DND-41 (cell line): ENCODE measurements at regions not wholly inside any gene's neighbourhood (a gene's known extent, or its start where the extent isn't known, plus 50 kb on each side); places are given as distances from the start of the nearest gene placed in this dataset.
"Not testable (repeated sequence)": the region's sequence is repeated elsewhere in the genome, so short reads cannot be mapped to it uniquely, and the experiment has no call there.

Source experiments
- ATAC-seq: fragments of 200-7000 bp; cut with Tn5 transposase; 3 replicates; pipeline ENCODE4 v1.9.1; 2021; ENCODE audit warnings: low read depth; ENCODE audit not compliant: insufficient read depth
- DNase-seq: peaks from one replicate; pipeline ENCODE4 v3.0.0-alpha.2; 2020
- H2AFZ ChIP-seq: 2 replicates; pipeline ENCODE4 v1.6.0; 2012; ENCODE audit warnings: low read depth, low read length
- H3K27ac ChIP-seq: 2 replicates; pipeline ENCODE4 v1.5.1; 2012; ENCODE audit warnings: low read length, inconsistent platforms
- H3K27me3 ChIP-seq: fragments of 200-600 bp; sonication (generic); 2 replicates; pipeline ENCODE4 v1.6.0; 2012; ENCODE audit warnings: low read length, mild to moderate bottlenecking, inconsistent platforms; ENCODE audit not compliant: insufficient read depth, poor library complexity
- H3K36me3 ChIP-seq: 2 replicates; pipeline ENCODE4 v1.5.1; 2012; ENCODE audit warnings: low read length, inconsistent platforms; ENCODE audit not compliant: insufficient read depth
- H3K4me1 ChIP-seq: 2 replicates; pipeline ENCODE4 v1.5.1; 2012; ENCODE audit warnings: mild to moderate bottlenecking, low read length; ENCODE audit not compliant: insufficient read depth
- H3K4me2 ChIP-seq: 2 replicates; pipeline ENCODE4 v1.6.0; 2012; ENCODE audit warnings: mild to moderate bottlenecking, moderate library complexity, low read length, inconsistent platforms; ENCODE audit not compliant: insufficient read depth
- H3K4me3 ChIP-seq, 2 experiments: fragments of 200-600 bp in 1 of 2; shearing (Covaris generic) in 1 of 2; 2 replicates each; pipeline ENCODE4 v1.5.1; 2012 to 2016; ENCODE audit warnings: inconsistent platforms in 2 of 2, low read length in 2 of 2, mild to moderate bottlenecking in 2 of 2, low read depth in 1 of 2, moderate library complexity in 1 of 2
- H3K79me2 ChIP-seq: 2 replicates; pipeline ENCODE4 v1.6.0; 2012; ENCODE audit warnings: low read length, inconsistent platforms; ENCODE audit not compliant: insufficient read depth
- H3K9ac ChIP-seq: 2 replicates; pipeline ENCODE4 v1.6.0; 2012; ENCODE audit warnings: low read depth, mild to moderate bottlenecking, inconsistent platforms, low read length, moderate library complexity
- H3K9me3 ChIP-seq: 2 replicates; pipeline ENCODE4 v1.5.1; 2012; ENCODE audit warnings: low read length, moderate library complexity, mild to moderate bottlenecking, inconsistent platforms; ENCODE audit not compliant: insufficient read depth, severe bottlenecking
- H4K20me1 ChIP-seq: 2 replicates; pipeline ENCODE4 v1.6.0; 2012; ENCODE audit warnings: low read length; ENCODE audit not compliant: insufficient read depth

DNA sequence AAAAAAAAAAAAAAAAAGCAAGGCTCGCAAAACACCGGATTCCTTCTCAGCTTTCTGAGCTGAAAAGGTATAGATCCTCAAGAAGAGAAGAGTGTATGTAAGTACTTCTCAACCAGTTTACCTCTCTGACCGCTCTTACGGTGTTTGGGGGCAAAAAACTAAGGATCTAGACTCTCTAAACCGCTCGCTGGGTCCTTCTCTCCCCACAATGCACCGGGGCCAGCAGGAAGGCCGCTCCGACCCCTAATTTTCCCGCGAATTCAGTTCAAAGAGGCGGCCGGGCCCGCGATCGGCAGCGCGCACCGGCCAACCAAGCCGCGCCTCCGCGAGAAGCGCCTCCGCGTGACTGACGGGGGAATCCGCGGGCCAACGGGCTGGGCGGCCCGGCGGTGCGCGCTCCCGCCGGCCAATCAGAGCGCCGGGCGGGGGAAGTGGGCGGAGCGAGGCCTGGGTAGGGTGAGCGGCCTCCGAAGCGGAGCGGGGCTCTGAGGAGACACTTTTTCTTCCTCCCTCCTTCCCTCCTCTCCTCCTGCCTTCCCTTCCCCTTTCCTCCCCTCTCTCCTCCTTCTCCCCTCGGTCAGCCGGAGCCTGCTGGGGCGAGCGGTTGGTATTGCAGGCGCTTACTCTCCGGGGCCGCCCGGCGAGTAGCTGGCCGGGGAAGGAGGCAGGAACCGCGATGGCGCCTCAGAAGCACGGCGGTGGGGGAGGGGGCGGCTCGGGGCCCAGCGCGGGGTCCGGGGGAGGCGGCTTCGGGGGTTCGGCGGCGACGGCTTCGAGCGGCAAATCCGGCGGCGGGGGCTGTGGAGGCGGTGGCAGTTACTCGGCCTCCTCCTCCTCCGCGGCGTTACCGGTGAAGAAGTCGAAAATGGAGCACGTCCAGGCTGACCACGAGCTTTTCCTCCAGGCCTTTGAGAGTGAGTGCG, 93.0 kb downstream of the CRLF3 start:
- H3K4me1 ChIP-seq = peaks cover 26% of the 10 kb centered on the region
- ATAC-seq = peak; percentile 92
- peak overlapping the region; percentile 52 for H3K4me2 ChIP-seq
- peaks cover 14% of the 10 kb centered on the region for H3K36me3 ChIP-seq
- H3K4me3 ChIP-seq = peak overlapping the region; percentile 52 to 79; a peak in 3 of 4 replicates
- peaks cover 78% of the 10 kb centered on the region for H3K79me2 ChIP-seq
- H2AFZ ChIP-seq = peak overlapping the region; percentile 78
- H3K27ac ChIP-seq = peak overlapping the region; percentile 93
- peak overlapping the region; percentile 83 for H3K9ac ChIP-seq
- H4K20me1 ChIP-seq = peaks cover 22% of the 10 kb centered on the region; the same call in 1 of the 2 replicates
- DNase-seq = peak; percentile 91
- H3K27me3 ChIP-seq, H3K9me3 ChIP-seq: not testable (repeated sequence)

DNA sequence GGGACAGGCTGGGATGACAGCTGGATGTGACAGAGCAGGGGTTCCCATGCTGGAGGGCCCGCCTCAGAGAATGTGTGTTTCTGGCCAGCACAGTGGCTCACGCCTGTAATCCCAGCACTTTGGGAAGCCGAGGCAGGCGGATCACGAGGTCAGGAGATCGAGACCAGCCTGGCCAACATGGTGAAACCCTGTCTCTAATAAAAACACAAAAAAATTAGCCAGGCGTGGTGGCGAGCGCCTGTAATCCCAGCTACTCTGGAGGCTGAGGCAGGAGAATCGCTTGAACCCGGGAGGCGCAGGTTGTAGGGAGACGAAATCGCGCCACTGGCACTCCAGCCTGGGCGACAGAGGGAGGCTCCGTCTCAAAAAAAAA, 93.7 kb downstream of the CRLF3 start:
- Histone ChIP-seq H3K36me3 (peaks cover 12% of the 10 kb centered on the region), H2AFZ (peak overlapping the region; percentile 67), H3K27ac (peak overlapping the region; percentile 81), H3K4me1 (peaks cover 26% of the 10 kb centered on the region), H3K4me3 (peak overlapping the region in 1 of 2 experiments; percentile 58; a peak in 3 of 4 replicates), H4K20me1 (peaks cover 22% of the 10 kb centered on the region; the same call in 1 of the 2 replicates), H3K9ac (peak overlapping the region; percentile 83), H3K4me2 (peak overlapping the region; percentile 52), H3K79me2 (peaks cover 79% of the 10 kb centered on the region)
- DNase-seq, ATAC-seq, H3K27me3 ChIP-seq, H3K9me3 ChIP-seq: not testable (repeated sequence)

DNA sequence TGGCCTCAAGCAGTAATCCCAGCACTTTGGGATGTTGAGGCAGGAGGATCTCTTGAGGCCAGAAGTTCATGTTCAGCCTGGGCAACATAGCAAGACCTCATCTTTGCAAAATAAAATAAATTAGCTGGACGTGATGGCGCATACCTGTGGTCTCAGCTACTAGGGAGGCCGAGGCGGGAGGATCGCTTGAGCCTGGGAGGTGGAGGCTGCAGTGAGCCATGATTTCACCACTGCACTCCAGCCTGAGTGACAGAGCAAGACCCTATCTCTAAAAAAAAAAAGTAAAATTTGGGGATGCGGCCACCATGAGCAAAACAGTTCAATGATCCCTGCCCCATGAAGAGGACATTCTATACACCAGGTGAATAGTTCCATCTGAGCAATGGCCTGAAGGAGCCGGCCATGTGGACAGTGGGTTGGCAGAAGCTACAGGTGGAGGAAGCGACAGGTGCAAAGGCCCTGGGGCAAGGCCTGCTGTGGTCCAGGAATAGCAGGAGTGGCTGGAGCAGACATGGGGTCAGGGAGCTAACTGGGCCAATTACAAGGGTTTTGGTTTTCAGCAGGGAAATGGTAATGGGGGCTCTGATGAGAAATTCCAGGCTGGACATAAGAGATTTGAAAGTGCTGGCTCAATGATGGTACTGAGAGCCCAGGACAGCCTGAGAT, 94.2 kb downstream of the CRLF3 start:
- not testable (repeated sequence) for H3K9me3 ChIP-seq, H3K27me3 ChIP-seq, H2AFZ ChIP-seq, ATAC-seq
- Histone ChIP-seq H3K4me3 (peak overlapping the region in 1 of 2 experiments; percentile 58; a peak in 2 of 4 replicates), H3K4me2 (peak overlapping the region; percentile 52), H3K27ac (peak overlapping the region; percentile 81; the same call in 1 of the 2 replicates), H3K36me3 (peaks cover 11% of the 10 kb centered on the region), H3K79me2 (peaks cover 76% of the 10 kb centered on the region), H3K4me1 (peaks cover 26% of the 10 kb centered on the region), H3K9ac (peak overlapping the region; percentile 83), H4K20me1 (peaks cover 21% of the 10 kb centered on the region; the same call in 1 of the 2 replicates)
- DNase-seq = peak; percentile 2

DNA sequence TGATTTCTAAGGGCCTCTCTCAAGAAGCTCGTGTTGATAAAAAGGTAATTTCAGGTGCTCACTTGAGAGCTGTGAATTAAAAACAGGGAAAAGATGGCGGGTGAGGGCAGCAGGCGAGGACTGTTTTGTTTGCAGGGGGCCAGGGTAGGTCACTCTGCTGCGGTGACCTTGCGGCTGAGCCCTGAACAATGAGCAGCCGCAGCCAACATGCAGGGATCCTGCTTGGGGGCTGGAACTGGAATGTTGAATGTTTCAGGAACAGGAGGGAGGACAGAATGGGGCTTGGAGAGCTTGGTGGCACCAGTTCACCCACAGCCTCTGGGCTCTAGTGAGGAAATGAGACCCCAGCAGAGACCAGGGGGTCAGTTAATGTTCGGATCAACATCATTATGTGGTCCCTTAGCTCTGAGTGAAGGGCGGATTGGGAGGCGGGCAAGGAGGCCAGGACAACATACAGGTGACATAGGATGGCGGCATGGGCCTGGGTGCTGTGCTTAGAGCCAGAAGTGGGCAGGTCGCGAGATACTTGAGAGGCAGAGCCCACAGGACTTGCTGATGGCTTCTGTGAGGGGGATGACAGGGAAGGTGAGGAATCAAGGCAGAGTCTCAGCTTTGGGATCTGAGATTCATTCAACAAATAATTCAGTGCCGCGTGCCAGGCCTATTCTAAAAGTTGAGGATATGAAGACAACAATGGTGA, 94.9 kb downstream of the CRLF3 start:
- not testable (repeated sequence) for H3K36me3 ChIP-seq, H2AFZ ChIP-seq, H3K4me3 ChIP-seq, H3K27ac ChIP-seq, H3K9me3 ChIP-seq, ATAC-seq, H3K4me2 ChIP-seq, H3K27me3 ChIP-seq, H3K9ac ChIP-seq
- Histone ChIP-seq H3K79me2 (peaks cover 74% of the 10 kb centered on the region), H3K4me1 (peaks cover 25% of the 10 kb centered on the region), H4K20me1 (peaks cover 19% of the 10 kb centered on the region; the same call in 1 of the 2 replicates)
- DNase-seq = peak; percentile 5

DNA sequence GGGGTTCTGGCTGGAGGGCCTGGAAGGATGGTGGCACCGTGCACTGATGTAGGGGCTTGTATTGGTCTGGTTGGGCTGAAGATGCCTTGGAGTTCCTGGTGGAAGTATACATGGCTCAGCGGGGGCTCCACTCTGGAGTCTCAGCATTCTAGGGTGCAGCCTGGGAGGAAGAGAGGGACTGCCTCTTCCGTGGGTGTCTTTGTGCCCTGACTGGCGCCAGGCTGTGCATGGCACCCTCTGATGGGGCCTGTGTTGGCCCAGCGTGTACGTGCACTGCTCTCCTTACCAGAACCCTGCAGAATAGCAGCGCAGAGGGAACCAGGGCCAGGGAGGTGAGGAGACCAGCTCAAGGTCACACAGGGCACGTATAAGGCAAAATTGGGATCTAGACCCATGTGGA, 97.0 kb downstream of the CRLF3 start:
- Histone ChIP-seq H4K20me1 (peaks cover 13% of the 10 kb centered on the region), H3K79me2 (peaks cover 69% of the 10 kb centered on the region)
- H3K36me3 ChIP-seq, H3K9ac ChIP-seq, H3K4me3 ChIP-seq, H3K4me1 ChIP-seq, H3K27me3 ChIP-seq, ATAC-seq, H2AFZ ChIP-seq, H3K4me2 ChIP-seq, H3K27ac ChIP-seq, H3K9me3 ChIP-seq: not testable (repeated sequence)
- DNase-seq = peak; percentile 1

DNA sequence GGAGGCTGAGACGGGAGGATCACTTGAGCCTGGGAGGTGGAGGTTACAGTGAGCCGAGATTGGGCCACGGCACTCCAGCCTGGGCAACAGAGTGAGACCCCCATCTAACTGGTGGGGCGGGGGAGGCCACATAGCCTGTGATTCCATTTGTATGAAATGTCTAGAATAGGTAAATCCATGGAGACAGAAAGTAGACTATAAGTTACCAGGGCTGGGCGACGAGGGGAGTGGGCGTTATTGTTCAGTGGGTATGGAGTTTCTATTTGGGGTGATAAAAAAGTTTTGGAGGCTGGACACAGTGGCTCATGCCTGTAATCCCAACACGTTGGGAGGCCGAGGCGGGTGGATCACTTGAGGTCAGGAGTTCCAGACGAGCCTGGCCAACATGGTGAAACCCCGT, 97.8 kb downstream of the CRLF3 start:
- Histone ChIP-seq H4K20me1 (peaks cover 17% of the 10 kb centered on the region), H3K79me2 (peaks cover 72% of the 10 kb centered on the region)

DNA sequence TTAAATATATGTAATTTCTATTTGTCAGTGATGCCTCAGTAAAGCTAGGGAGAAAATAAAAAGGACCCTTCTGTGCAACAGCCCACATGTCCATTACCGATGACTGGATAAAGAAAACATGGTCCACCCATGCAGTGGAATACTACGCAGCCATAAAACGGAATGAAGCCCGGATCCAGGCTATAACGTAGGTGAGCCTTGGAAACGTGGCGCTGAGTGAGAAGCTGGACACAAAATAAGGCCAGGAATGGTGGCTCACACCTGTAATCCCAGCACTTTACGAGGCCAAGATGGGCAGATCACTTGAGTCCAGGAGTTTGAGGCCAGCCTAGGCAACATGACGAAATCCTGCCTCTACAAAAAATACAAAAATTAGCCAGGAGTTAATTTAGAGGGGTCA, 98.2 kb downstream of the CRLF3 start:
- peaks cover 17% of the 10 kb centered on the region for H4K20me1 ChIP-seq
- not testable (repeated sequence) for H3K36me3 ChIP-seq, ATAC-seq

More for the DNA sequence above, 97.8 kb downstream of the CRLF3 start:
- H2AFZ ChIP-seq, H3K9ac ChIP-seq, H3K4me3 ChIP-seq, DNase-seq, H3K9me3 ChIP-seq, H3K27ac ChIP-seq, H3K4me2 ChIP-seq, H3K27me3 ChIP-seq, H3K4me1 ChIP-seq, H3K36me3 ChIP-seq, ATAC-seq: not testable (repeated sequence)

More for the DNA sequence above, 98.2 kb downstream of the CRLF3 start:
- peaks cover 73% of the 10 kb centered on the region for H3K79me2 ChIP-seq
- not testable (repeated sequence) for H3K27ac ChIP-seq, H2AFZ ChIP-seq, H3K9me3 ChIP-seq, H3K4me2 ChIP-seq, H3K4me3 ChIP-seq, H3K27me3 ChIP-seq, H3K9ac ChIP-seq, H3K4me1 ChIP-seq
- DNase-seq = peak; percentile 1
